Transverse colon (tissue), 4 donors: ENCODE measurements at regions not wholly inside any gene's neighbourhood (a gene's known extent, or its start where the extent isn't known, plus 50 kb on each side); places are given as distances from the start of the nearest gene placed in this dataset.

Source experiments
- CTCF ChIP-seq, 5 experiments: fragments of 200-600 bp in 3 of 5; fragments of 450-650 bp in 2 of 5; sonication (generic) in 3 of 5; IDR thresholded peaks; 1 replicate in 2 of 5; 2 replicates in 3 of 5; pipeline ENCODE4 v1.5.1; 2016 to 2017; ENCODE audit warnings: antibody characterized with exemption in 5 of 5, inconsistent platforms in 3 of 5, mild to moderate bottlenecking in 2 of 5, moderate library complexity in 1 of 5
- POLR2A ChIP-seq: fragments of 450-650 bp; IDR thresholded peaks from one replicate; pipeline ENCODE4 v1.6.1; 2016; ENCODE audit warnings: antibody characterized with exemption, mild to moderate bottlenecking, moderate library complexity
- POLR2AphosphoS5 ChIP-seq, 3 donors: sonication (generic); formaldehyde crosslinking; IDR thresholded peaks; one replicate each; pipeline ENCODE4 v1.6.1; 2016; ENCODE audit warnings: antibody characterized with exemption in 3 of 3

- TF ChIP-seq CTCF (IDR thresholded peaks at IDR 0.05) (no peak), POLR2A (no peak), POLR2AphosphoS5 (IDR thresholded peaks at IDR 0.05) (no peak)
Measured at GRCh38 chr4:14559646-14560045, 442.6 kb upstream of the CPEB2 start.
